ENCODE measurements at regions not wholly inside any gene's neighbourhood (a gene's known extent, or its start where the extent isn't known, plus 50 kb on each side); places are given as distances from the start of the nearest gene placed in this dataset.

GRCh38 chr12:93018610-93019009 lies 89.5 kb upstream of the EEA1 start:
- no peaks in the 10 kb centered on the region for H3K36me3 ChIP-seq (ENCODE audit: insufficient read depth, low read length)
- no peak overlapping the region for H3K27ac ChIP-seq (ENCODE audit: low read depth, low read length, poor library complexity, severe bottlenecking)
- TF ChIP-seq EZH2 (IDR thresholded peaks at IDR 0.05; ENCODE audit: borderline replicate concordance, low read length): no peak
- TF ChIP-seq CTCF (IDR thresholded peaks at IDR 0.05; ENCODE audit: low read length): no peak
- no peaks in the 10 kb centered on the region for H3K9me2 ChIP-seq (ENCODE audit: low read depth, low read length)
- no peaks in the 10 kb centered on the region for H3K4me1 ChIP-seq (ENCODE audit: insufficient read depth, low read length, severe bottlenecking)
- no peak overlapping the region for H3K4me3 ChIP-seq (ENCODE audit: low read depth, low read length, poor library complexity, severe bottlenecking)
- no peak overlapping the region for H2AFZ ChIP-seq (ENCODE audit: low read length)
- H3K79me2 ChIP-seq (ENCODE audit: insufficient read depth, low read length): no peaks in the 10 kb centered on the region
- H3K4me2 ChIP-seq (ENCODE audit: low read length): no peak overlapping the region
- H3K9ac ChIP-seq (ENCODE audit: low read length): no peak overlapping the region
- H4K20me1 ChIP-seq (ENCODE audit: insufficient read depth, low read length): no peaks in the 10 kb centered on the region
- H3K9me3 ChIP-seq (ENCODE audit: low read length): no peaks in the 10 kb centered on the region
- H3F3A ChIP-seq (ENCODE audit: insufficient read depth, low read length): no peaks in the 10 kb centered on the region
- H3K27me3 ChIP-seq (ENCODE audit: insufficient read depth, low read length): no peaks in the 10 kb centered on the region

- Histone ChIP-seq H3K9me3 (ENCODE audit: low read length) (no peaks in the 10 kb centered on the region), H3K9ac (ENCODE audit: low read length) (no peak overlapping the region), H3K4me1 (ENCODE audit: insufficient read depth, low read length, severe bottlenecking) (no peaks in the 10 kb centered on the region), H3K4me2 (ENCODE audit: low read length) (no peak overlapping the region), H3K9me2 (ENCODE audit: low read depth, low read length) (no peaks in the 10 kb centered on the region), H3K36me3 (ENCODE audit: insufficient read depth, low read length) (no peaks in the 10 kb centered on the region), H3K27ac (ENCODE audit: low read depth, low read length, poor library complexity, severe bottlenecking) (no peak overlapping the region), H3K27me3 (ENCODE audit: insufficient read depth, low read length) (no peaks in the 10 kb centered on the region), H3K79me2 (ENCODE audit: insufficient read depth, low read length) (no peaks in the 10 kb centered on the region), H4K20me1 (ENCODE audit: insufficient read depth, low read length) (no peaks in the 10 kb centered on the region), H3K4me3 (ENCODE audit: low read depth, low read length, poor library complexity, severe bottlenecking) (no peak overlapping the region), H2AFZ (ENCODE audit: low read length) (no peak overlapping the region), H3F3A (ENCODE audit: insufficient read depth, low read length) (no peaks in the 10 kb centered on the region)
- TF ChIP-seq EZH2 (IDR thresholded peaks at IDR 0.05; ENCODE audit: borderline replicate concordance, low read length) (no peak), CTCF (IDR thresholded peaks at IDR 0.05; ENCODE audit: low read length) (no peak)
Measured at GRCh38 chr12:93019212-93019927, 90.3 kb upstream of the EEA1 start.

- H3K4me1 ChIP-seq (ENCODE audit: insufficient read depth, low read length, severe bottlenecking): no peaks in the 10 kb centered on the region
- H3K4me3 ChIP-seq (ENCODE audit: low read depth, low read length, poor library complexity, severe bottlenecking): no peak overlapping the region
- H4K20me1 ChIP-seq (ENCODE audit: insufficient read depth, low read length): no peaks in the 10 kb centered on the region
- H3K4me2 ChIP-seq (ENCODE audit: low read length): no peak overlapping the region
- H3F3A ChIP-seq (ENCODE audit: insufficient read depth, low read length): no peaks in the 10 kb centered on the region
- H3K9me2 ChIP-seq (ENCODE audit: low read depth, low read length): no peaks in the 10 kb centered on the region
- no peaks in the 10 kb centered on the region for H3K79me2 ChIP-seq (ENCODE audit: insufficient read depth, low read length)
- no peak overlapping the region for H3K27ac ChIP-seq (ENCODE audit: low read depth, low read length, poor library complexity, severe bottlenecking)
- TF ChIP-seq CTCF (IDR thresholded peaks at IDR 0.05; ENCODE audit: low read length) (no peak), EZH2 (IDR thresholded peaks at IDR 0.05; ENCODE audit: borderline replicate concordance, low read length) (no peak)
- H3K27me3 ChIP-seq (ENCODE audit: insufficient read depth, low read length): no peaks in the 10 kb centered on the region
- no peaks in the 10 kb centered on the region for H3K9me3 ChIP-seq (ENCODE audit: low read length)
- H2AFZ ChIP-seq (ENCODE audit: low read length): no peak overlapping the region
- no peak overlapping the region for H3K9ac ChIP-seq (ENCODE audit: low read length)
- H3K36me3 ChIP-seq (ENCODE audit: insufficient read depth, low read length): no peaks in the 10 kb centered on the region
Measured at GRCh38 chr12:93019975-93020630, 91.0 kb upstream of the EEA1 start.
